K562 (cell line): ENCODE measurements at regions not wholly inside any gene's neighbourhood (a gene's known extent, or its start where the extent isn't known, plus 50 kb on each side); places are given as distances from the start of the nearest gene placed in this dataset.

Experiments used
- FOSL1 ChIP-seq: fragments of 200-800 bp; sonication (Bioruptor generic); conservative IDR thresholded peaks from 2 replicates; pipeline ENCODE4 v1.6.1; 2016; ENCODE audit warnings: missing genetic modification characterization, missing compliant biosample characterization
- GABPA ChIP-seq: fragments of 200-800 bp; sonication (Bioruptor generic); conservative IDR thresholded peaks from 2 replicates; pipeline ENCODE4 v1.6.1; 2016; ENCODE audit warnings: low read depth, missing genetic modification characterization, missing compliant biosample characterization
- KAT7 ChIP-seq: sonication (generic); formaldehyde crosslinking; IDR thresholded peaks from 2 replicates; pipeline ENCODE4 v1.8.0; 2022; ENCODE audit warnings: missing genetic modification reagents, mild to moderate bottlenecking, borderline replicate concordance

GRCh38 chr1:177790566-177790965 is 179.3 kb downstream of the SEC16B start:
- TF ChIP-seq GABPA (tag) (no peak), FOSL1 (tag) (no peak), KAT7 (CRISPR knock-in tag) (no peak)
